Mesothelial cell of epicardium (in vitro differentiated cells): ENCODE measurements at regions not wholly inside any gene's neighbourhood (a gene's known extent, or its start where the extent isn't known, plus 50 kb on each side); places are given as distances from the start of the nearest gene placed in this dataset.

Experiments
- DNase-seq, 2 experiments: peaks; one replicate each; pipeline ENCODE4 v3.0.0; 2021; ENCODE audit warnings: low spot score in 2 of 2; ENCODE audit not compliant: unreplicated experiment in 2 of 2
- H3K27ac Mint-ChIP-seq: 2 replicates; pipeline ENCODE4 v1.8.0; 2021; ENCODE audit warnings: mixed read lengths
- H3K27me3 Mint-ChIP-seq: 2 replicates; pipeline ENCODE4 v1.8.0; 2021; ENCODE audit warnings: low read depth, mixed read lengths
- H3K36me3 Mint-ChIP-seq: 2 replicates; pipeline ENCODE4 v1.8.0; 2021; ENCODE audit warnings: mixed read lengths
- H3K4me1 Mint-ChIP-seq: 2 replicates; pipeline ENCODE4 v1.8.0; 2021; ENCODE audit warnings: mixed read lengths
- H3K4me3 Mint-ChIP-seq: 2 replicates; pipeline ENCODE4 v1.8.0; 2021; ENCODE audit warnings: mild to moderate bottlenecking, moderate library complexity, mixed read lengths
- H3K9me3 Mint-ChIP-seq: 2 replicates; pipeline ENCODE4 v1.8.0; 2021; ENCODE audit warnings: mixed read lengths
- TF ChIP-seq, protein P1 (sequence below): fragments of 200-600 bp; sonication (generic); IDR thresholded peaks from one replicate; pipeline ENCODE4 v1.5.0; 2021; ENCODE audit warnings: antibody characterized with exemption; ENCODE audit not compliant: unreplicated experiment

DNA sequence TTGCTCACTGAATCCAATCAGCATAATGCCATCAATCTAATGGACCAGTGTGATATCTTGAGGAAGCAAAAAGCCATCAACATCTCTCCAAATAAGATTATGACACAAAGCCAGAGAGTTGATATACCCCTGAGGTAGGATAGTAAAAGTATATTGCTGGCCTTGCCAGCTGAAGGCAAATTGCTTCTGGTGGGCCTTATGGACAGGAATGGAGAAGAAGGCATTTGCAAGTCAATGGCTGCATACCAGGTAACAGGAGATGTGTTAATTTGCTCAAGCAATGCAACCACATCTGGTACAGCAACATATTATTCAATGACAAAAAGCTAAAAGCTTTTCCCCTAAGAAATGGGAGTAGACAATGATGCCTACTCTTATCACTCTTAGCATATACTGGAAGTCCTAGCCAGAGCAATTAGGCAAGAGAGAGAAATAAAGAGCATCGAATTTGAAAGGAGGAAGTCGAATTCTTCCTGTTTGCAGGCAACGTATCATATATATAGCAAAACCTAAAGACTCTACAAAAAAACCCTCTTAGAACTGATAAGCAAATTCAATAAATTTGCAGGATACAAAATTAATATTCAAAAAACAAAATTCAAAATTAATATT is 216.1 kb upstream of the RASA1 start:
- H3K27ac Mint-ChIP-seq: no peak overlapping the region
- peaks cover 34% of the 10 kb centered on the region for H3K9me3 Mint-ChIP-seq
- no peaks in the 10 kb centered on the region for H3K27me3 Mint-ChIP-seq
- DNase-seq: no peak
- no peak overlapping the region for H3K4me3 Mint-ChIP-seq
- TF ChIP-seq, protein P1, sequence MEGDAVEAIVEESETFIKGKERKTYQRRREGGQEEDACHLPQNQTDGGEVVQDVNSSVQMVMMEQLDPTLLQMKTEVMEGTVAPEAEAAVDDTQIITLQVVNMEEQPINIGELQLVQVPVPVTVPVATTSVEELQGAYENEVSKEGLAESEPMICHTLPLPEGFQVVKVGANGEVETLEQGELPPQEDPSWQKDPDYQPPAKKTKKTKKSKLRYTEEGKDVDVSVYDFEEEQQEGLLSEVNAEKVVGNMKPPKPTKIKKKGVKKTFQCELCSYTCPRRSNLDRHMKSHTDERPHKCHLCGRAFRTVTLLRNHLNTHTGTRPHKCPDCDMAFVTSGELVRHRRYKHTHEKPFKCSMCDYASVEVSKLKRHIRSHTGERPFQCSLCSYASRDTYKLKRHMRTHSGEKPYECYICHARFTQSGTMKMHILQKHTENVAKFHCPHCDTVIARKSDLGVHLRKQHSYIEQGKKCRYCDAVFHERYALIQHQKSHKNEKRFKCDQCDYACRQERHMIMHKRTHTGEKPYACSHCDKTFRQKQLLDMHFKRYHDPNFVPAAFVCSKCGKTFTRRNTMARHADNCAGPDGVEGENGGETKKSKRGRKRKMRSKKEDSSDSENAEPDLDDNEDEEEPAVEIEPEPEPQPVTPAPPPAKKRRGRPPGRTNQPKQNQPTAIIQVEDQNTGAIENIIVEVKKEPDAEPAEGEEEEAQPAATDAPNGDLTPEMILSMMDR: no peak
- no peaks in the 10 kb centered on the region for H3K4me1 Mint-ChIP-seq
- peaks cover 5% of the 10 kb centered on the region for H3K36me3 Mint-ChIP-seq

DNA sequence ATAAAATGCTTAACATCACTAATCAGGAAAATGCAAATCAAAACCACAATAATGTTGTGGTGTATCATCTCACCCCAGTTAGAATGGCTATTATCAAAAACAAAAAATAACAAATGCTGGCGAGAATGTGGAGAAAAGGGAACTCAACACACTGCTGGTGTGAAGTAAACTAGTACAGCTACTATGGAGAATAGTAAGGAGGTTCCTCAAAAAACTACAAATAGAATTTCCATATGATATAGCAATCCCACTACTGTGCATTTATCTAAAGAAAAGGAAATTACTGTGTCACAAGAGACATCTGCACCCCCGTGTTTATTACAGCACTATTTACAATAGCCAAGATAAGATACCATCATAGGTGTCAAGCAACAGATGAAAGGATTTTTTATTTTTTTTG is 214.5 kb upstream of the RASA1 start:
- H3K4me3 Mint-ChIP-seq: no peak overlapping the region
- peaks cover 26% of the 10 kb centered on the region for H3K9me3 Mint-ChIP-seq
- no peaks in the 10 kb centered on the region for H3K4me1 Mint-ChIP-seq
- peaks cover 5% of the 10 kb centered on the region for H3K36me3 Mint-ChIP-seq
- TF ChIP-seq, protein P1: no peak
- no peak for DNase-seq
- H3K27me3 Mint-ChIP-seq: no peaks in the 10 kb centered on the region
- no peak overlapping the region for H3K27ac Mint-ChIP-seq

DNA sequence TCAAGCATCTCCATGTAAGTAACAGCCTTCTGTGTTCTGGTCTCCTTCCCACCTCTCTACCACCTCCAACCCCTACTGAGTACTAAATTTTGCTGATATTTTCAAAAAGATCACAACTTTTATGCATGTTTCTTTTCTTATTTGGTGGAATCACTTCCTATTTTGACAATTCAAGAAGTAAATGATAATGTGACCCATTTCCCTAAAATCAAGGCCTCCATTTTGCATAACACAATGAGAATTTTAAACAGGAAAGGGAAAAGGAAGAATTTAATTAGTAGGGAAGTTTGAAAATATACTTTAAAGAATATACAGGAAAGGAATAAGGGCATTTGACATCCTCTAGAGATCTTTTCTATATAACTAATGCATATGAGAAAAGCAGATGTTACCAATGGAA is 212.9 kb upstream of the RASA1 start:
- TF ChIP-seq, protein P1: no peak
- DNase-seq: no peak
- Mint-ChIP-seq H3K36me3 (no peaks in the 10 kb centered on the region), H3K4me3 (no peak overlapping the region), H3K9me3 (peaks cover 13% of the 10 kb centered on the region), H3K27me3 (no peaks in the 10 kb centered on the region), H3K4me1 (no peaks in the 10 kb centered on the region), H3K27ac (no peak overlapping the region)

DNA sequence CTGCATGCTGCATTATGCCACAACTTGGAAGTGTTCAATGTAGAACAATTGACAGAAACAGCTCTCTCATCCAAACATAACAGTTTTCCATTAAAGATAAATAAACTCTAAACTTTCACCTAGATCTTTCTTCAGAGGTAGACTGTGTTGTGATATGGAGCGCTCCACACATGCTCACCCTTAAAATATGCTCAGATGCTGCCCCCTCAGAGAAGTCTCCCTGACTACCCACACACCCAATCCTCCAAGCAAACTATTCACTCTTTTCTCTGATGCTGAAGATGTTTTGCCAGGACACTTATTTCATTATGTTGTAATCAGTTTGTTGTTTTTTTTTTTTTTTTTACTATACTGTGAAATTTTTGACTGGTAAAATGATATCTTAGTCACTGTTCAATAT is 206.6 kb upstream of the RASA1 start:
- Mint-ChIP-seq H3K4me3 (no peak overlapping the region), H3K4me1 (no peaks in the 10 kb centered on the region), H3K9me3 (peaks cover 18% of the 10 kb centered on the region), H3K27me3 (no peaks in the 10 kb centered on the region), H3K36me3 (no peaks in the 10 kb centered on the region), H3K27ac (no peak overlapping the region)
- DNase-seq: no peak
- TF ChIP-seq, protein P1: no peak

DNA sequence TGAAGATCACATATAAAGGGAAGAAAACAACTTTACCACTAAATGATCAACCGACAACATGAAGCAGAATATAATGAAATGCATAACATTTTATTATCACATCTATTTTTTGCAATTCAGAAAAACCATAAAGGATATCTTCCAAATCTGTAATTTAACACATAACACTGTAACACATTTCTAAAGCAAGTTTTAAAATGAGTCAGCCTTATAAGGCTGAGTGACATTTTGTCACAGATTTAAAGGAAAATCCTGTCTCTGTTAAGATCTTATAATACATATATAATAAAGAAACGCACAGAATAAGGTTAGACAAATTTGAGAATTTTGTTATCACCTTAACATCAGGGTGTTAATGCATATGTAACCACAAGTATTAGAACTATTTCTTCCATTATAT is 198.4 kb upstream of the RASA1 start:
- Mint-ChIP-seq H3K27me3 (no peaks in the 10 kb centered on the region), H3K4me1 (peaks cover 6% of the 10 kb centered on the region), H3K27ac (no peak overlapping the region), H3K9me3 (no peaks in the 10 kb centered on the region), H3K4me3 (no peak overlapping the region), H3K36me3 (no peaks in the 10 kb centered on the region)
- TF ChIP-seq, protein P1: no peak
- DNase-seq: no peak
